Osteoblast (primary cell): ENCODE measurements at regions not wholly inside any gene's neighbourhood (a gene's known extent, or its start where the extent isn't known, plus 50 kb on each side); places are given as distances from the start of the nearest gene placed in this dataset.

ENCODE experiments used
- DNase-seq: peaks from one replicate; pipeline ENCODE4 v3.0.0; 2011; ENCODE audit warnings: low spot score, mixed read lengths; ENCODE audit not compliant: insufficient read length; ENCODE audit errors: missing footprints
- H2AFZ ChIP-seq: 2 replicates; pipeline ENCODE4 v1.6.0; 2011; ENCODE audit warnings: mild to moderate bottlenecking, low read length
- H3K27ac ChIP-seq: 2 replicates; pipeline ENCODE4 v1.5.1; 2011; ENCODE audit warnings: mild to moderate bottlenecking, low read depth, low read length, moderate library complexity
- H3K27me3 ChIP-seq: 2 replicates; pipeline ENCODE4 v1.6.0; 2012; ENCODE audit warnings: mild to moderate bottlenecking, control low read depth, inconsistent platforms, low read length, moderate library complexity; ENCODE audit not compliant: insufficient read depth
- H3K36me3 ChIP-seq: 2 replicates; pipeline ENCODE4 v1.5.1; 2011; ENCODE audit warnings: mild to moderate bottlenecking, low read length, control low read depth, moderate library complexity; ENCODE audit not compliant: insufficient read depth
- H3K4me1 ChIP-seq: 2 replicates; pipeline ENCODE4 v1.5.1; 2011; ENCODE audit warnings: mild to moderate bottlenecking, low read length, control low read depth, moderate library complexity; ENCODE audit not compliant: insufficient read depth
- H3K4me2 ChIP-seq: 2 replicates; pipeline ENCODE4 v1.6.0; 2011; ENCODE audit warnings: mild to moderate bottlenecking, low read length; ENCODE audit not compliant: insufficient read depth
- H3K4me3 ChIP-seq: fragments of 200-600 bp; sonication (generic); 3 replicates; pipeline ENCODE4 v1.5.1; 2012; ENCODE audit warnings: mild to moderate bottlenecking, low read length, inconsistent platforms; ENCODE audit not compliant: insufficient read depth
- H3K79me2 ChIP-seq: 2 replicates; pipeline ENCODE4 v1.6.0; 2012; ENCODE audit warnings: mild to moderate bottlenecking, low read length, control low read depth, inconsistent platforms; ENCODE audit not compliant: insufficient read depth
- H3K9me3 ChIP-seq: 2 replicates; pipeline ENCODE4 v1.5.1; 2011; ENCODE audit warnings: low read depth, low read length, control low read depth
- H4K20me1 ChIP-seq: 2 replicates; pipeline ENCODE4 v1.6.0; 2012; ENCODE audit warnings: mild to moderate bottlenecking, low read length, control low read depth; ENCODE audit not compliant: insufficient read depth
- TF ChIP-seq, protein P1 (sequence below): IDR thresholded peaks from 2 replicates; pipeline ENCODE4 v1.5.1; 2011; ENCODE audit warnings: mild to moderate bottlenecking, low read depth, low read length, moderate library complexity; ENCODE audit errors: extremely low read depth

GRCh38 chr16:85276721-85277120 is 164.4 kb upstream of the CIBAR2 start:
- Histone ChIP-seq H3K27me3 (no peaks in the 10 kb centered on the region), H3K79me2 (no peaks in the 10 kb centered on the region), H3K4me2 (no peak overlapping the region), H2AFZ (no peak overlapping the region), H3K36me3 (no peaks in the 10 kb centered on the region), H3K27ac (no peak overlapping the region), H3K9me3 (no peaks in the 10 kb centered on the region), H3K4me1 (no peaks in the 10 kb centered on the region), H4K20me1 (peaks cover 56% of the 10 kb centered on the region), H3K4me3 (no peak overlapping the region)
- TF ChIP-seq, protein P1, sequence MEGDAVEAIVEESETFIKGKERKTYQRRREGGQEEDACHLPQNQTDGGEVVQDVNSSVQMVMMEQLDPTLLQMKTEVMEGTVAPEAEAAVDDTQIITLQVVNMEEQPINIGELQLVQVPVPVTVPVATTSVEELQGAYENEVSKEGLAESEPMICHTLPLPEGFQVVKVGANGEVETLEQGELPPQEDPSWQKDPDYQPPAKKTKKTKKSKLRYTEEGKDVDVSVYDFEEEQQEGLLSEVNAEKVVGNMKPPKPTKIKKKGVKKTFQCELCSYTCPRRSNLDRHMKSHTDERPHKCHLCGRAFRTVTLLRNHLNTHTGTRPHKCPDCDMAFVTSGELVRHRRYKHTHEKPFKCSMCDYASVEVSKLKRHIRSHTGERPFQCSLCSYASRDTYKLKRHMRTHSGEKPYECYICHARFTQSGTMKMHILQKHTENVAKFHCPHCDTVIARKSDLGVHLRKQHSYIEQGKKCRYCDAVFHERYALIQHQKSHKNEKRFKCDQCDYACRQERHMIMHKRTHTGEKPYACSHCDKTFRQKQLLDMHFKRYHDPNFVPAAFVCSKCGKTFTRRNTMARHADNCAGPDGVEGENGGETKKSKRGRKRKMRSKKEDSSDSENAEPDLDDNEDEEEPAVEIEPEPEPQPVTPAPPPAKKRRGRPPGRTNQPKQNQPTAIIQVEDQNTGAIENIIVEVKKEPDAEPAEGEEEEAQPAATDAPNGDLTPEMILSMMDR, result no peak
- DNase-seq, result no peak

DNA sequence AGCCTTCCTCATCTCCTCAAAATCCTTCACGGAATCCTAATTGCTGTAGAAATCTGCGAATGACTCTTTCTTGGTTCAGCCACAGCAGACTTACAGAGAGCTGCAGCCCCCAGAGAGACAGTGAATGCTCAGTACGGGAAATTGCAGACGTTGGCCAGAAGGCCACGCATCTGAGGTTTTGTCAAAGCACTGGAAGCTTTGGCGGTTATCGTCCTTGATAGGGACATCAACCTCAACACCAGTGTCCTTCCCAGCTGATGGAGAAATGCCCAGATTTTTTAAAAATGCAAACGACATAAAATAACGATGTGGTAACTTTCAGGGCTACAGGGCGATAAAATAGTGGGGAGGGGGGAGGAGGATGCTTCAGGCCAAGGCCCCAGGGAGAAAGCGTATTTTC is 166.6 kb upstream of the CIBAR2 start:
- no peaks in the 10 kb centered on the region for H3K4me1 ChIP-seq
- H4K20me1 ChIP-seq, result peaks cover 41% of the 10 kb centered on the region

GRCh38 chr16:85279402-85279801 is 167.1 kb upstream of the CIBAR2 start:
- Histone ChIP-seq H3K9me3 (no peaks in the 10 kb centered on the region), H3K27me3 (no peaks in the 10 kb centered on the region), H2AFZ (no peak overlapping the region), H3K4me1 (no peaks in the 10 kb centered on the region), H3K36me3 (no peaks in the 10 kb centered on the region), H4K20me1 (peaks cover 40% of the 10 kb centered on the region), H3K4me2 (no peak overlapping the region), H3K79me2 (no peaks in the 10 kb centered on the region), H3K27ac (no peak overlapping the region), H3K4me3 (no peak overlapping the region)
- DNase-seq, result no peak
- TF ChIP-seq, protein P1, result no peak

More for the DNA sequence above, 166.6 kb upstream of the CIBAR2 start:
- Histone ChIP-seq H3K27me3 (no peaks in the 10 kb centered on the region), H3K79me2 (no peaks in the 10 kb centered on the region), H3K36me3 (no peaks in the 10 kb centered on the region), H3K27ac (no peak overlapping the region), H3K4me3 (no peak overlapping the region), H3K4me2 (no peak overlapping the region), H2AFZ (no peak overlapping the region), H3K9me3 (no peaks in the 10 kb centered on the region)
- no peak for DNase-seq
- TF ChIP-seq, protein P1, result no peak

GRCh38 chr16:85279825-85280545 is 167.7 kb upstream of the CIBAR2 start:
- Histone ChIP-seq H4K20me1 (peaks cover 37% of the 10 kb centered on the region), H3K4me1 (no peaks in the 10 kb centered on the region), H3K9me3 (no peaks in the 10 kb centered on the region), H2AFZ (no peak overlapping the region), H3K4me2 (no peak overlapping the region), H3K27ac (no peak overlapping the region), H3K79me2 (no peaks in the 10 kb centered on the region), H3K4me3 (no peak overlapping the region), H3K27me3 (no peaks in the 10 kb centered on the region), H3K36me3 (no peaks in the 10 kb centered on the region)
- DNase-seq, result no peak
- TF ChIP-seq, protein P1, result no peak
